Suprapubic skin (tissue), 4 donors: ENCODE measurements at regions not wholly inside any gene's neighbourhood (a gene's known extent, or its start where the extent isn't known, plus 50 kb on each side); places are given as distances from the start of the nearest gene placed in this dataset.

Source experiments
- EP300 ChIP-seq: sonication (generic); formaldehyde crosslinking; IDR thresholded peaks from one replicate; pipeline ENCODE4 v1.6.1; 2017; ENCODE audit warnings: antibody characterized with exemption
- POLR2AphosphoS5 ChIP-seq, 3 donors: sonication (generic); formaldehyde crosslinking; IDR thresholded peaks; one replicate each; pipeline ENCODE4 v1.6.1; 2017; ENCODE audit warnings: antibody characterized with exemption in 3 of 3
- TF ChIP-seq, protein P1 (sequence below), 2 donors: fragments of 200-600 bp in 1 of 2; fragments of 450-650 bp in 1 of 2; sonication (generic) in 1 of 2; IDR thresholded peaks; one replicate each; pipeline ENCODE4 v1.5.1; 2016 to 2019; ENCODE audit warnings: antibody characterized with exemption in 2 of 2, mild to moderate bottlenecking in 1 of 2, moderate library complexity in 1 of 2

DNA sequence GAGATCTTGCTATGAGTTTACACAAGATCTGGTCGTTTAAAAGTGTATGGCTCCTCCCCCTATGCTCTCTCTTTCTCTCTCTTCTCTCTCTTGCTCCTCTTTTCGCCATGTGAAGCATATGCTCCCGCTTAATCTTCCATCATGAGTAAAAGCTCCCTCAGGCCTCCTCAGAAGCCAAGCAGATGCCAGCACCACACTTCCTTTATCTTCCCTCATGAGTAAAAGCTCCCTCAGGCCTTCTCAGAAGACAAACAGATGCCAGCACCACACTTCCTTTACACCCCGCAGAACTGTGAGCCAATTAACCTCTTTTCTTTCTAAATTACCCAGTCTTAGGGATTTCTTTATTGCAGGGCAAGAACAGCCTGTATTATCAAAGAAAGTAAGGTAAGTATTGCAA lies 152.4 kb downstream of the SEC23A start:
- TF ChIP-seq, protein P1, sequence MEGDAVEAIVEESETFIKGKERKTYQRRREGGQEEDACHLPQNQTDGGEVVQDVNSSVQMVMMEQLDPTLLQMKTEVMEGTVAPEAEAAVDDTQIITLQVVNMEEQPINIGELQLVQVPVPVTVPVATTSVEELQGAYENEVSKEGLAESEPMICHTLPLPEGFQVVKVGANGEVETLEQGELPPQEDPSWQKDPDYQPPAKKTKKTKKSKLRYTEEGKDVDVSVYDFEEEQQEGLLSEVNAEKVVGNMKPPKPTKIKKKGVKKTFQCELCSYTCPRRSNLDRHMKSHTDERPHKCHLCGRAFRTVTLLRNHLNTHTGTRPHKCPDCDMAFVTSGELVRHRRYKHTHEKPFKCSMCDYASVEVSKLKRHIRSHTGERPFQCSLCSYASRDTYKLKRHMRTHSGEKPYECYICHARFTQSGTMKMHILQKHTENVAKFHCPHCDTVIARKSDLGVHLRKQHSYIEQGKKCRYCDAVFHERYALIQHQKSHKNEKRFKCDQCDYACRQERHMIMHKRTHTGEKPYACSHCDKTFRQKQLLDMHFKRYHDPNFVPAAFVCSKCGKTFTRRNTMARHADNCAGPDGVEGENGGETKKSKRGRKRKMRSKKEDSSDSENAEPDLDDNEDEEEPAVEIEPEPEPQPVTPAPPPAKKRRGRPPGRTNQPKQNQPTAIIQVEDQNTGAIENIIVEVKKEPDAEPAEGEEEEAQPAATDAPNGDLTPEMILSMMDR (IDR thresholded peaks at IDR 0.05): no peak
- TF ChIP-seq EP300 (no peak), POLR2AphosphoS5 (IDR thresholded peaks at IDR 0.05) (no peak)
